Ammon's horn (tissue), 1 donor: ENCODE measurements at regions not wholly inside any gene's neighbourhood (a gene's known extent, or its start where the extent isn't known, plus 50 kb on each side); places are given as distances from the start of the nearest gene placed in this dataset.

ENCODE experiments used
- DNase-seq: peaks from one replicate; pipeline ENCODE4 v3.0.0-alpha.2; 2016; ENCODE audit warnings: low spot score

DNA sequence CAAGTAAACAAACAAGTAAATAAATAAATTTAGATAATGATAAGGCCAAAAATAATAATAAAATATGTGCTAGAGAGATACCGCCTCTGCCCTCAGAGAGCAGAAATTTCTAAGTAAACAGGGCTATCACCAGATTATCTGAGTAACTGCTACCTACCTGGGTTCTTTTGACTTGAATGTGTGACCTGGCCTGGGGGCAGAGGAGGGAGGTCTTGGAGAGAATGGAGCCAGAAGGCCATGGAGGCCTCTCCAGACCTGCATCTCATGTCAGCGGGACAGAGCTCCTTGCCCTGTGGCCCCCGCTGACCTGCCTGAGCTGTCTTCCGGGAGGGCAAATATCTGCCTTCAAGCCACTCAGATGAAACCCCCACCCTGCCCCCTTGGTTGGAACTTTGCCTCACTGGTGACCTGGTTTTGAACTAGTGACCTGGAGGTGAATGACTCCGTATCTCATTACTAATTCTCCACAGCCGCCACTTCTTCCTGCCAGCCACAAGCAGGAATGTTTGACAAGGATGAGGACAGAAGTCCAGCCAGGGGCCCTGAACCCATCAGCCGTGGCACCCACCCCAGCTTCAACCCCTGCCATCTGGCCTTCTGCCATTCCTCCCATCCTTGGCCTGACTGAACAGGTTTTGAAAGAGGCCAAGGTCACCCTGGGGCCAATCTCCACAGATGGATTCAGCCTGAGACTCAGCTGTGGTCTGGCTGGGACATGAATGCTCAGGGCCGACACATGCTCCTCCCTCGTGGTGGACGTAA lies 86.8 kb upstream of the PARP11 start:
- DNase-seq: no peak

DNA sequence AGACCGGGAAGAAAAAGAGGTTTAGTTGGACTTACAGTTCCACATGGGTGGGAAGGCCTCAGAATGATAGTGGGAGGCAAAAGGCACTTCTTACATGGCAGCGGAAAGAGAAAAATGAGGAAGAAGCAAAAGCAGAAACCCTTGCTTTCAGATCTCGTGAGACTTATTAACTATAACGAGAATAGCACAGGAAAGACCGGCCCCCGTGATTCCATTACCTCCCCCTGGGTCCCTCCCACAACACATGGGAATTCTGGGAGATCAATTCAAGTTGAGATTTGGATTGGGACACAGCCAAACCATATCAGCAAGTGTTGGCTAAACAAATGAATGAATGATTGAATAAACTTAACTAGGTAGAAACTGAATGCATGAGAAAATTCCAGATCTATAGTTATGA lies 85.3 kb upstream of the PARP11 start:
- DNase-seq: no peak

GRCh38 chr12:3951380-3952135 lies 78.4 kb upstream of the PARP11 start:
- no peak for DNase-seq

GRCh38 chr12:3950714-3951320 lies 77.6 kb upstream of the PARP11 start:
- DNase-seq: no peak

DNA sequence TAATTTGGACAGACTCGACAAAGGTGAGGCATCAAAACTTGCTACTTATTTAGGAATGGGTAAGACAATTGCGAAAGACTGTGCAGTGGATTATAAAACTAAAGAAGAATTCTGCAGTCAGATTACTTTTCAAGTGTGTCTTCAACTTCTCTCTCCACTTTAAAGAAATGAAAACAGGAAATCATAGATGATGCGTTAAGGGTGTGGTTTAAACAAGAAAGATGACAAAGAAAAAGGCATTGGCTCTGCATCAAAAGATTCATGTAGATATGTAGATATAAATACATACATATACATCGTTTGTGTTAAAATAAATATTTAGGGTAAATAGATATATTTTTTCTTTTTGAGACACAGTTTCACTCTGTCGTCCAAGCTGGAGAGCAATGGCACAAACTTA lies 74.6 kb upstream of the PARP11 start:
- no peak for DNase-seq

GRCh38 chr12:3945671-3946070 lies 72.5 kb upstream of the PARP11 start:
- no peak for DNase-seq

GRCh38 chr12:3944620-3945019 lies 71.4 kb upstream of the PARP11 start:
- DNase-seq: no peak

DNA sequence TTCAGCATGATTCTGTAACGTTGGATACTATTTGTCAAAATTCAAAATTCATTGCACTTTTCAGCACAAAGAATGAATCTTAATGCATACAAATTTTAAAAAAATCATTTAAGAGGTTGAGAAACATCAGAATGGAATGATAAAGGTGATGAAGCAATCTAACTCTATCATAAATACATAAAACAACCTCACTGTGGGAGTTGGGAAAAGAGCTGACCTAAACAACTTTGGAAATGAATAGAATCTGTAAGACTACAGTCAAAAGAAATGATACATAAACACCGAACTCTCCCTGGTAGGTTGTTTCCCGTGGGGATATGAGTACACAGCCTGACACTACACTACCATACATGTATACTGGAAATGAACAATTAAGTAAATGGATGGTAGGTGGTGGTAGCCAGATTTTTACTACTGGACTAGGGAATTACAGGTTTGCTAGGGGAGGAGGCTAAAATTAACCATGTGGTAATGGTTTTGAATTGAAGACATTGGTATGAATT lies 64.9 kb upstream of the PARP11 start:
- no peak for DNase-seq

DNA sequence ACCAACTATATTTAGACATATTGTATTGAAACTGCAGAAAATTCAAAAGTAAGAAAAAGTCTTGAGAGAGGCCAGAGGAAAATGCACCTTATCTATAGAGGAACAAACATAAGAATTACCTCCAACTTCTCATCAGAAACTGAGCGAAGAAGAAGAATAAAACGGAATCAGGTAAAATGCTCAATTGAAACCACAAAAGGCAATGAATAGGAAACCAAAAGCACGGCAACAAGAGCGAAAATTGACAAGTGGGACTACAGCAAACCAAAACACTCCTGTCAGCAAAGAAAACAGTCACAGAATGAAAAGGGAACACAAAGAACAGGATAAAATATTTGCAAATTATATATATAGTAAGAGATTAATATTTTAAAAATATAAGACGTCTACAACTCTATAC lies 61.9 kb upstream of the PARP11 start:
- DNase-seq: no peak

- DNase-seq: no peak
Observed at GRCh38 chr12:3933819-3934192, 60.6 kb upstream of the PARP11 start.

DNA sequence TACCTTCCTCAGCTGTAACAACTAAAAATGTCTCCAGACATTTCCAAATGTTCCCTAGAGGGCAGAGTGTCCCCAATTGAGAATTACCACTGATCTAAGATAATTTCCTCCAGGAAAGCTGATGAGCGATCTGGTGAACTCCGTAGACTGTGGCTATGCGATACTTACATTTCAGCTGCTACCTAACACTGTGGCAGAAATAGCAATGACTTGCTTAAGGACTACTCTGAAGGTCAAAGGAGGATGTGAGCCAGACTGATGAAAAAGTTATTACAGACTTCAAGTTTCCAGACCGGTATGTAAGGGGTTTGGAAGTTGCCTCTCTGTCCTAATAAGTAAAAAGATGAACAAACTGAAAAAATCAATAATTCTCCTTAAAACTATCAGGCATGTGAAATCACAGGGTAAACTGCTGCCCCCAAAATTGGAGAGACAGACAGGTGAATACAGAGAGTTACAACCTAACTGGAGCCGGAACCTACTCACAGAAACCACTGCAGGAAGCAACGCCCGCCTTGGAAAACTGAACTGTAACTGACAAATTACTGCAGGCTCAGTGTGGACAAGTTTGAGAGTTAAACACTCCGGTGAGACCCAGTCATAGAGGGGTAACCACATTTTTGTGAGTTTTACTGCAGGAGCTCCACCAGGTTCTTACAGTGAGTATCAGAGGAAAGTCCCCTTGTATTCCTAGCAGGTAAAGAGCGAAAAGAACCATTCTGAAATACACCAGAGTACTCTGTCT lies 60.0 kb upstream of the PARP11 start:
- DNase-seq: no peak

DNA sequence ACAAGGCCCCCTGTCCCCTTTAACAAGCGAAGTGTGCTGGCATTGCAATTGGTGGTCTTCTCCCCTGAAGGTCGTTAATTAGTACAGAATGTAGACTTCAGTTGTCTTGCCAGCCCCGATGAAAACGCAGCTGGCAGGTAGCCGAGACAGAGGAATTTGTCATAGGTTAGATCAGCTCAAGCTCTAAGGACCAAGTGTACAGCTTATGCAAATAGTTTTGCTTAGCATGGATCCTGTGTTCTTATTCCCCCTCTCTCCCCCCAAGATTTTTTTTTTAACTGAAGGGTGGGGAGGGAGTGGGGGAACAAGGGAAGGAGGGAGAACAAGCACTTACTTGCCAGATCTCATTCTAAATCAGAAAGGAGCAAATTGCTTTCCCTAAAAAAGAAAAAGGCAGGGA lies 58.6 kb upstream of the PARP11 start:
- DNase-seq: no peak

DNA sequence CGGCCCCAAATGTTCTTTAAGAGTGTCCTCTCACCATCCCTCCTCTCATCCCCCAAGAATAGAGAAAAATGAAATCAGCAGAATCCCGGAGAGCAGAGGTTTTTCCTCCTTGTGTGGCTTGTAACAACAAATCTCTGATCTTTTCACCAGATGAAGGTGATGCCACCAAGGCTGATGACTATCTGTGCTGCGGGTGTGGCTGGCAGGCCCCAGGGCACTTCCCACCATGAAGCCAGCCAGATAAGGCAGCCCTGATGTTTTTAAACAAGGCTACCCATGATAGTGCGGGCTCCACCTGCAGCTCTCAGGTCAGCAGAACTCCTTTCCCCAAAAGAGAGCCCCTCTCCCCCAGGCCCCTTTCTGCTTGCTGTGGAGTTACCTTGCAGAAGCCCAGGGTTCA lies 58.0 kb upstream of the PARP11 start:
- no peak for DNase-seq

DNA sequence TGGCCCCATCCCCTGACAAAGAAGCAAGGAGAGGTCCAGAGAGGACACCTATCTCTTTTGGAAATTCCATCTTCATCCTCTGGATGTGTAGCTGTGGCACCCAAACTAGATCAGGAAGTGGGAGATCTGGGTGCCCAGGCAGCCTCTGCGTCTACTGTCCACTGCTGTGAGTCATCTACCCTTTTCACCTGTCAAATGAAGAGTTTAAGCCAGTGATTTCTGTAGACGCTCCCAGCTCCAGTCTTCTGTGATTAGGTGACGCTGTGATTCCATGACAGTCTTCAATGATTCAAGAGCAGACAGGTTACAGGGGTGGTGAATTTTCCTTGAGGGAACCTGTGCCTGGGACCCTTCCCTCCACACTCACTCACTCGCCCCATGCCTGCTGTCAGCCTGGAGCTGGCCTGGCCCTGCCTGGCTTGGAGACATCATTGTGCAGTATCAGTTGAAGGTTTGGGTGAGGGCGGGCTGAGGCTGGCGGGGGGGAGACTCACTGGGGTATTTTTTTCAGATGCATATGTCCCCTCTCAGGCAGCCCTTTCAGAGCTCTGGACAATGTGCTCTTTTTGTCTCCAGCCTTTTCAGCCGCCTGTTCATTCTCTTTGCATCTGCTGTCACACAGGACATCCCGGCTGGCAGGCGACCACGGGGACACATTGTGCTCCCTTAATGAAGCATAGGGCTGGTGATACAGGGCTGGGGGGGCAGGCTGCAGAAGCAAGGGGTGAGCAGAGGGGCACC lies 56.8 kb upstream of the PARP11 start:
- DNase-seq: peak; percentile 22

DNA sequence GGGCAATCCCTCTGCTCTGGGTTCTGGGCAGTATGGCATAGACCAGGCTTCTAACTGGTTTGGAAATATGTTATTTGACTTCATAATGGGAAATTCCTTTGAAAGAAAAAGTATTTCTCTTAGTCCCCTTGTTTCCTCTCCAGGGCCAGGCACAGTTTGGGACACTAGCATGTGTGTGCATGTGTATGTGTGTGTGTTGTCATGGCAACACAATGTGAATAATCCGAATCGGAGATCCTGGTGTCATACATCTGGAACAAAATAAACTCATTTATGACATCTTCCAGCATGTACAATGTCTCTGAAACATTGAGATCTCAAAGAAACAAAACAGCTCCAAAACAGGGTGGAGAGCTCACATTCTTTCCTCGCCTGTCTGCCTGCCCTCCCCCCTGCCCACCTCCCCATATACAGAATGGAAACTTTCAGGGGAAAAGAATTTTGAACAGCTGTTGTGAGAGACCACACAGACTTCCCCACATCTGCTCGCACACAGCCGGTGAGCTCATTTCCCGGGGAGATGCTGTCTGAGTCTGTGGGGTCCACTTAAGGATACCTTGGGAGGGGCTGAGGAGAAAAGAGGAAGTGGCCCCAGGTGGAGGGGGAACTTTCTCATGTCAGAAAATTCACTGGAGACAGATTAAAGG lies 55.5 kb upstream of the PARP11 start:
- no peak for DNase-seq

DNA sequence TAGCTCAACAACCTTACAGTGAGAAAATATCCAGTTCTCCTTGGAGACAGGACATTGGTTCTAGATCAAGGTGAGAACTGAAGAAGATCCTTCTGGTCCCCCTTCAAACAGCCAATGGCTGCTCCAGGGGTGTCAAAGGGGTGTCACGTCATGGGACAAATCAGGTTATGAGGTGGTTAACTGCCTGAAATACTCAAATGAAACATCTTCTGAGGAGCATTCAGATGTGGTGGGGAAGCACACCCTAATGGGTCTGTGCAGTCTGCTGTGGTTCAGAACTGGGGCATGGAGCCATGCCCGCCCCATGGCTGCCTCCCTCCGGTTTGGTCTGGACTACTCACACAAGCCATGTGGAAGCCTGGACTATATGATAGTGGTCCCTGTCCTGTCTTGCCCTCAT lies 52.4 kb upstream of the PARP11 start:
- DNase-seq: no peak

- DNase-seq: no peak
Observed at GRCh38 chr12:3924761-3925160, 51.6 kb upstream of the PARP11 start.

GRCh38 chr12:3923021-3923420 lies 49.8 kb upstream of the PARP11 start:
- no peak for DNase-seq
